HUES64 (cell line): ENCODE measurements at regions not wholly inside any gene's neighbourhood (a gene's known extent, or its start where the extent isn't known, plus 50 kb on each side); places are given as distances from the start of the nearest gene placed in this dataset.

Experiments
- H3K27ac ChIP-seq: 2 replicates; pipeline ENCODE4 v1.7.0; 2013; ENCODE audit warnings: low read depth, low read length, inconsistent platforms
- H3K27me3 ChIP-seq: 2 replicates; pipeline ENCODE4 v1.6.1; 2013; ENCODE audit warnings: mild to moderate bottlenecking, low read length; ENCODE audit not compliant: insufficient read depth
- H3K36me3 ChIP-seq: 2 replicates; pipeline ENCODE4 v1.6.1; 2013; ENCODE audit warnings: mild to moderate bottlenecking, low read length; ENCODE audit not compliant: insufficient read depth
- H3K4me1 ChIP-seq: 2 replicates; pipeline ENCODE4 v1.6.1; 2013; ENCODE audit warnings: mild to moderate bottlenecking, low read length, moderate library complexity; ENCODE audit not compliant: insufficient read depth
- H3K4me3 ChIP-seq: 2 replicates; pipeline ENCODE4 v1.5.1; 2013; ENCODE audit warnings: mild to moderate bottlenecking, low read length, moderate library complexity
- H3K9ac ChIP-seq: 2 replicates; pipeline ENCODE4 v1.6.1; 2013; ENCODE audit warnings: mild to moderate bottlenecking, low read depth, low read length
- H3K9me3 ChIP-seq: 2 replicates; pipeline ENCODE4 v1.6.1; 2013; ENCODE audit warnings: low read depth, low read length; ENCODE audit not compliant: insufficient read depth
- WGBS: fragments of 150-250, 120-280 bp; methylation state at CpG from one replicate; pipeline ENCODE4 v1.1.7; 2013; ENCODE audit warnings: missing lambda C conversion rate; 5-methylcytosine and 5-hydroxymethylcytosine counted together

DNA sequence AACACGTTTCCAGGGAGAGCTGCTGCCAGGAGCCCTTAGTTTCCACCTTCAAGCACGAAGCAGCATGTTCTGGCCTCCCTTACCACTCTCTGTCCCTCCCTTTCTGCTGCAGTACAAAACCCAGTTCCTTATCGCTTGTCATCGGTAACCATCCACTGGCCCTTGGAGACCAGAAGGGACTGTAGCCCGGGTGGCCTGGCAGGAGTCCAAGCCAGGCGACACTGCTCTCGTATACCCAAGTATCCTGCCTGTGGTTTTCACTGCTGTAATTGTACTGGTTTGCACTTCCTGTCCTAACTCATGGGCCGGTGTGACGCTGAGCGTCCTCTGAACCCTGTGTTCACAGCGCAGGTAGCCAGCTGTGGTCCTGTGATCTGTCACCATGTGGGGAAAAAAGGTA is 81.1 kb downstream of the MAF start:
- Histone ChIP-seq H3K9ac (no peak overlapping the region), H3K4me1 (no peaks in the 10 kb centered on the region), H3K9me3 (no peaks in the 10 kb centered on the region), H3K27me3 (no peaks in the 10 kb centered on the region), H3K27ac (no peak overlapping the region), H3K36me3 (no peaks in the 10 kb centered on the region), H3K4me3 (no peak overlapping the region)
- 93% methylated on average over 11 of the region's 11 CpGs for WGBS

DNA sequence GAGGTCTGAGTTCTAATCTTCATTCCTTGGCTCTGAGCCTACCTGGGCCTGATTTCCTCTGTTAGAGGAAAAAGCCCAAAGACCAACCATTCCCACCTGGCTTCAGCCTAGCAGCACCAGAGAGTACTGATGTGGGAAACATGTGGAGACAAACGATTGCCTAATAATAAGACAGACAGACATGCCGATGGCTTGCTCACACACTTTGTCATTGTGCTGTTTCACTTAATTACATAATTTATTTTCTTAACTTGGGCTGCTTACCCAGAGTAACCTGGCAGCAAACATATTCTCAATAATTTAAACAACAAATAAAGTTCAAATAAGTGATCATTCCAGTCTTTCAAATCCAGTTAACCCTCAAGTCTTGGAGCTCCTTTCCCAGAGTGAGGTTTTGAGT is 83.4 kb downstream of the MAF start:
- Histone ChIP-seq H3K27ac (no peak overlapping the region), H3K4me1 (no peaks in the 10 kb centered on the region), H3K27me3 (no peaks in the 10 kb centered on the region), H3K9me3 (no peaks in the 10 kb centered on the region), H3K4me3 (no peak overlapping the region), H3K36me3 (no peaks in the 10 kb centered on the region), H3K9ac (no peak overlapping the region)
- WGBS = 91% methylated on average over 2 of the region's 2 CpGs

DNA sequence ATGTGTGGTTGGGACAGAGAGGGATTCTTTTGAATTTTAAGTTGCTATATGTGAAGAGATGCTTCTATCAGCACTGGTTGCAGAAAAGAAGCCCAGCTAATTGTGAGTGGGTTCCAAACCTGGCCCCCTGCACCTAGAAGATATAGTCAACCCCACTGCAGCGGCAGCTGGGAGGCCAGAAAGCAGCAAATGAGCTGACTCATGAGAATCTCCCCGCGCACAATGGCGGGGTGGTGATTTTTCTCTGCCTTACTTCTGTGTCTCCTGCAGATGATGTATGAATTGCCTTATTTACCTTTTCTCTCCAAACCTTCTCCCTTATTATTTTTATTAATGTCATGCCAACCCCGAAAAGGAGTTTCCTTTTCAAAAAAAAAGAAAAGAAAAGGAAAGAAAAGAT is 89.7 kb downstream of the MAF start:
- Histone ChIP-seq H3K9me3 (no peaks in the 10 kb centered on the region), H3K4me1 (no peaks in the 10 kb centered on the region), H3K36me3 (no peaks in the 10 kb centered on the region), H3K27me3 (no peaks in the 10 kb centered on the region), H3K4me3 (no peak overlapping the region), H3K9ac (no peak overlapping the region), H3K27ac (no peak overlapping the region)
- 96% methylated on average over 5 of the region's 5 CpGs for WGBS

DNA sequence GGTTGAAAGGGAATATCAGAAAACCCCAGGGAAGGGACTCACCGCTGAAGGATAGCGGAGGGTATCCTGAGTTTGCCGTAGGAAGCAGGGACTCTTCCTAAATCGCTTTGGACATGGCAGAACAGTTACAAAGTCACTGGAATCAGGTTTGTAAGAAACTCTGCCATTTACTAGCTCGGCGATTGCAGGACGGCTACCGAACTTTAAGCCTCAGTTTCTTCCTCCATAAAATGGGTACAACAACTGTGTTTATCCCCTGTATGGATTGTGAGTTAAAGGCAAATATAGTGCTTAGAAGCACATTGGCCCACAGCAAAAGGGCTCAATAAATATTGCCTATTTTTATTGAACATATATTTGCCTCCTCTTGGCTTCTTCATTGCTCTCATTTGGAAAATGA is 90.6 kb downstream of the MAF start:
- Histone ChIP-seq H3K27me3 (no peaks in the 10 kb centered on the region), H3K9me3 (no peaks in the 10 kb centered on the region), H3K9ac (no peak overlapping the region), H3K4me3 (no peak overlapping the region), H3K27ac (no peak overlapping the region), H3K36me3 (no peaks in the 10 kb centered on the region), H3K4me1 (no peaks in the 10 kb centered on the region)
- WGBS = 96% methylated on average over 8 of the region's 8 CpGs

DNA sequence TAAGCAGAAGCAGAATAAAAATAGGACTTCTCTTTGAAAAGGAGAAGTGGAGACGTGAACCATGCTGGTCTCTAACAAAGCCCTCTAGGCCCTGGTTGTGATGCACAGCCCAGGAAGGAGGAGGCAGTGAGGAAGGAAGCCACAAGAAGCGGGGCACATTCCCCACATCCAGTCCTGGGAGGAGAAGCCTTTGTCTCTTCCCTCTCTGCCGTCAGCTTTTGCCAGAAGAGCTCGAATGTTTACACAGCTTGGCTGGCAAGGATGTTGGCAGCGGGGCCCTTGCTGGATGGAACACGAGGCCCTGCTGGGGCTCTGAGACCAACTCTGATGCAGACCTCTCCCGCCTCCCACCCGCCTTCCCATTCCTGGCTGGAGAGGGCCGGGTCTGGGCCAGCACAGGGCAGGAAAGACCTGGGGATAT is 91.3 kb downstream of the MAF start:
- Histone ChIP-seq H3K9ac (no peak overlapping the region), H3K9me3 (no peaks in the 10 kb centered on the region), H3K27ac (no peak overlapping the region), H3K4me1 (no peaks in the 10 kb centered on the region), H3K27me3 (no peaks in the 10 kb centered on the region), H3K36me3 (no peaks in the 10 kb centered on the region), H3K4me3 (no peak overlapping the region)
- WGBS = 79% methylated on average over 9 of the region's 9 CpGs

DNA sequence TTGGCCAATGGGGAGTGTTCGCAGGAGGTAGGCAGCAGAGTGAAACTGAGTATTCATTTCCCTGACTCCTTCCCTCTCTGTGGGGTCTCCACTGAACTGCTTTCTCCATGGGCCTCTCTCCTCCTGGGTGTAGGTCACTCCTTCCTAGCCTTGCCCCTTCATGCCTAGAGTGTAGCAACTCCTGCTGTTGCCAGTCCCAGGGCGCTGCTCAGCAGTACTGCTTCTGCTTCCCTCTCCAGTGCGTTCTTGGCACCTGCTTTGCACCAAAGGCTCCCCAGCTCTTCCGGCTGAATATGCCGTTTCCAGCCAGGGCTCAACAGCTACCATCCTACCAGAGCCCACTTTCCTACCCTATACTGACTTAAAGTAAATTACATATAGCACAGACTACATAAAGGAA is 92.2 kb downstream of the MAF start:
- Histone ChIP-seq H3K9me3 (no peaks in the 10 kb centered on the region), H3K27me3 (no peaks in the 10 kb centered on the region), H3K4me1 (no peaks in the 10 kb centered on the region), H3K27ac (no peak overlapping the region), H3K4me3 (no peak overlapping the region), H3K9ac (no peak overlapping the region), H3K36me3 (no peaks in the 10 kb centered on the region)
- WGBS = 96% methylated on average over 5 of the region's 5 CpGs

DNA sequence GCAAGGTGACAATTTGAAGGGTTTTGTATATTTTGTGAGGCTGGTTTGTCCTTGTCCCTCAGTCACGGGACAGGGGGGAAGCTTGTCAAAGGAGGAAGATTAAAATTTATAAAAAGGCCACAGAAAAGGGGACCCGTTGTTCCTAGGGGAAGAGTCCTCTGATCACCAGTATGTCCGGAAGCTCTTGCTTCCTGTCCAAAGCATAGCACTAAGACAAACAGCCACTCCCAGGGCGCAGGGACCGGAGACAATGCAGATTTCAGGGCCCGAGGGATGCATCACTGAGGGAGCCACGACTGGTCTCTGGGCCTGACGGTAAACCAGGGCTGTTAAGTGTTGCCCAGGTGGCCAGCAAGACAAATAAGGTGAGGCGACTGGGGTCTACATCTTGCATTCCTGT is 95.2 kb downstream of the MAF start:
- no peaks in the 10 kb centered on the region for H3K27me3 ChIP-seq
- no peak overlapping the region for H3K27ac ChIP-seq
- H3K4me3 ChIP-seq = no peak overlapping the region
- no peaks in the 10 kb centered on the region for H3K36me3 ChIP-seq
- H3K9ac ChIP-seq = no peak overlapping the region
- 96% methylated on average over 9 of the region's 9 CpGs for WGBS
- H3K9me3 ChIP-seq = no peaks in the 10 kb centered on the region
- no peaks in the 10 kb centered on the region for H3K4me1 ChIP-seq

DNA sequence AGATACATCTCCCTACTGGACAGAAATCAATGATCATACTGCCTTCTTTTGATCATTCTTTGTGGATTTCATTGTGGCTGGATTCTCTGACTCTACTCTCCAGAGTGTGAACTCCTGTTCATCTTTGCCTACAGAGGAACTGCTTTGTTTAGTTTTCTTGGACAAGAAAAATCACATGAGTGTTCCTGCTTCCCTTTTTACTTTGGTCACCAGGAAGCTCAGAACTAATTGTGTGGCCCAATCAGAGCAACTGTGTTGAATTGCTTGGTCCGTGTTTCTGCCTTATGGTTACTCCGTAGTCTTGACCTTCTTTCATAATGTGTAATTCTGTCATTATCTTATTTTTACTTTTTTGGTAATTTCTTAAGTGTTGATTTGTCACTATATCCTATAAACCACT is 97.0 kb downstream of the MAF start:
- H3K27ac ChIP-seq = no peak overlapping the region
- H3K36me3 ChIP-seq = no peaks in the 10 kb centered on the region
- H3K4me3 ChIP-seq = no peak overlapping the region
- H3K9ac ChIP-seq = no peak overlapping the region
- no peaks in the 10 kb centered on the region for H3K27me3 ChIP-seq
- H3K4me1 ChIP-seq = no peaks in the 10 kb centered on the region
- H3K9me3 ChIP-seq = no peaks in the 10 kb centered on the region
- WGBS = 95% methylated on average over 2 of the region's 2 CpGs

DNA sequence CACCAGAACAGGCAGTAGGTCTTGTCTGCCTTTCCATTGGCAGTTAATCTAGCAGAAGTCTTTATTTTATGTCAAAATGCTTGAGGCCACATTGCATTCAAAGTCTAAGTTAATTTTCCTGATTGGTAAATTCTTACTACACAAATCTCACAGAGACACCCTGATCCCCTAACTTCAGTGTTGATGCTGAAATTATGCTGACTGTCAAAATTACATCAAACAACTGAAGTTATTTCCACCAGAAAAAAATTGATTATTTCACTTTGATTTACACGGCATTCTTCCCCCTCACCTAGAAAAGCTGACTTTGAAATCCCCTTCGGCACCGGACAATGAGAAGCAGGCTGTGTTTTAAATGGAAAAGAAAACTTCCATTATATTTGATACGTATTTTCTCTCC is 99.1 kb downstream of the MAF start:
- no peaks in the 10 kb centered on the region for H3K4me1 ChIP-seq

DNA sequence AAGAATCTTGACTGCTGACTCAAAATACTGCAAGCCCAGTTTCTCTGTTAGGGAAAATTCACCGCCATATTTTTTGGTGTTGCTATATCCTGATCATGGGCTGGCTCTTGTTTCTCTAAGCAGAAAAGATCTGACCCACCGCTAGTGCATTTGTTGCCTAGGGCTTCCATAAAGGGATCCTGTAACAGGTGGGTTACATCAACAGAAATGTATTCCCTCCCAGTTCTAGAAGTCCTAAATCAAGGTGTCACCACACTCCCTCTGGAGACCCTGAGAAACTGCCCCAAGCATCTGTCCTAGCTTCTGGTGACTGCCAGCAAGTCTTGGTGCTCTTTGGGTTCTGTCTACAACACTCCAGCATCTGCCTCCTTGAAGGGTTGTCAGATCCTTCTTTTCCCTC is 99.7 kb downstream of the MAF start:
- Histone ChIP-seq H3K9me3 (no peaks in the 10 kb centered on the region), H3K4me3 (no peak overlapping the region), H3K4me1 (no peaks in the 10 kb centered on the region), H3K36me3 (no peaks in the 10 kb centered on the region), H3K9ac (no peak overlapping the region), H3K27ac (no peak overlapping the region), H3K27me3 (no peaks in the 10 kb centered on the region)
- 97% methylated on average over 2 of the region's 2 CpGs for WGBS

More for the DNA sequence above, 99.1 kb downstream of the MAF start:
- Histone ChIP-seq H3K9ac (no peak overlapping the region), H3K9me3 (no peaks in the 10 kb centered on the region), H3K27ac (no peak overlapping the region), H3K36me3 (no peaks in the 10 kb centered on the region), H3K4me3 (no peak overlapping the region), H3K27me3 (no peaks in the 10 kb centered on the region)
- 97% methylated on average over 3 of the region's 4 CpGs for WGBS

DNA sequence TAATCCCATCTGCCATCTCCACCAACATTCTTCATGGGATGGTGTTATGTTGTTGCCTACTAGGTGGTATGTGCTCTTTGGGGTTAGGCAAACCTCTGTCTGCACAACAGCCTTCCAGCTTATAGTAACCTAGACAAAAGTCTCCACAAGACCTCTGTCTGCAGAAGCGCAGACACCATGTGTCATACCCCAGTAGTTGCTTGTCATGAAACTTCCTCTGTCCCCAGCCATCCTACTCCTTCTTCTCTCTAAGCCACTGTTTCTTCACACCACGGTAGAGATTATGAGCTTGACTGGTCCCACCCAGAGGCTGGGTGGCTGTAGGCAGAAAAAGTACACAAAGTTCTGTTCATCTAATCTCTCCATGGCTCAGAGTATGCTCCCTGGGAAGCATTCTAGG is 100.3 kb downstream of the MAF start:
- H3K9ac ChIP-seq = no peak overlapping the region
- WGBS = 93% methylated on average over 2 of the region's 2 CpGs

DNA sequence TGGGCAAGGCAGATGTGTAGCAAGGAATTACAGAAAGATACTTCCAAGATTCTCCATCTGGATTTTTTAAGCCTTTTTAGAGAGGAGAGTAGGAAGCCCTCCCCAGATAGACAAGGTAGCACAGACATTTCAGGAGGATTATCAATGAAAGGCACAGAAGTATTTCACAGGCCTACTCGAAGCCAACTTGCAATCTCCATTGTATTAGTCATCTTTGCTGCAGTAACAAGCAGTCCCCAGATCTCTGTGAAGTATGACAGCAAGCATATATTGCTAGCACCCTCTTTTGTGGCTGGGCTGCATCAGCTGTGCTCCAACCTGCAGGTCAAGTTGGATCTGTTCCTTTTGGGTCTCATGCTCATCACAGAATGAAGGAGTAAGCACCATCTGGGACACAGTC is 101.6 kb downstream of the MAF start:
- Histone ChIP-seq H3K36me3 (no peaks in the 10 kb centered on the region), H3K4me3 (no peak overlapping the region), H3K4me1 (no peaks in the 10 kb centered on the region), H3K9ac (no peak overlapping the region), H3K27ac (no peak overlapping the region), H3K27me3 (no peaks in the 10 kb centered on the region), H3K9me3 (no peaks in the 10 kb centered on the region)
- WGBS = 84% methylated on average over 1 of the region's 1 CpG

More for the DNA sequence above, 100.3 kb downstream of the MAF start:
- H3K36me3 ChIP-seq = no peaks in the 10 kb centered on the region
- H3K4me3 ChIP-seq = no peak overlapping the region
- no peaks in the 10 kb centered on the region for H3K4me1 ChIP-seq
- no peaks in the 10 kb centered on the region for H3K27me3 ChIP-seq
- H3K27ac ChIP-seq = no peak overlapping the region
- H3K9me3 ChIP-seq = no peaks in the 10 kb centered on the region
